Activated B cell treated with CpG ODN at 0.5 μM for 24 hours (primary cell): ENCODE measurements at regions not wholly inside any gene's neighbourhood (a gene's known extent, or its start where the extent isn't known, plus 50 kb on each side); places are given as distances from the start of the nearest gene placed in this dataset.

Source experiments
- ATAC-seq: fragments of 200-7000 bp; cut with Tn5 transposase; one replicate; pipeline ENCODE4 v1.10.0; 2021; ENCODE audit warnings: low read depth, mild to moderate bottlenecking, moderate library complexity
- CTCF ChIA-PET: fragments of 350-600 bp; sonication (Branson Sonifier 250); formaldehyde crosslinking; loops from one replicate; lab custom pipeline; 2021; ENCODE audit warnings: antibody characterized with exemption; lab: Charles Lee
- POLR2A ChIA-PET: fragments of 350-600 bp; sonication (Branson Sonifier 250); formaldehyde crosslinking; loops from one replicate; lab custom pipeline; 2021; ENCODE audit warnings: antibody characterized with exemption; lab: Charles Lee
- DNase-seq: peaks from one replicate; pipeline ENCODE4 v3.0.0; 2022
- H3K27ac Mint-ChIP-seq: one replicate; pipeline ENCODE4 v1.8.0; 2020; ENCODE audit warnings: mixed read lengths
- H3K27me3 Mint-ChIP-seq: one replicate; pipeline ENCODE4 v1.8.0; 2021; ENCODE audit warnings: mixed read lengths
- H3K36me3 Mint-ChIP-seq: one replicate; pipeline ENCODE4 v1.8.0; 2021; ENCODE audit warnings: low read depth, mixed read lengths
- H3K4me1 Mint-ChIP-seq: one replicate; pipeline ENCODE4 v1.8.0; 2021; ENCODE audit warnings: mixed read lengths
- H3K4me3 Mint-ChIP-seq: one replicate; pipeline ENCODE4 v1.8.0; 2020; ENCODE audit warnings: mild to moderate bottlenecking, mixed read lengths
- H3K9me3 Mint-ChIP-seq: one replicate; pipeline ENCODE4 v1.8.0; 2020; ENCODE audit warnings: mixed read lengths
- CTCF ChIP-seq: fragments of 200-600 bp; IDR thresholded peaks from one replicate; pipeline ENCODE4 v1.8.0; 2022; ENCODE audit warnings: antibody characterized with exemption, mild to moderate bottlenecking
- intact Hi-C: fragments of 100-400 bp; cut with micrococcal nuclease; formaldehyde crosslinking; loops from one replicate; pipeline ENCODE4 v1.15.1; 2024

GRCh38 chr5:82809420-82810143, 267.6 kb downstream of the TMEM167A start:
- intact Hi-C loops = loop anchor here (10.0 kb wide), 1 partner anchor 265 kb away; the partner anchor contains the start of genes TMEM167A and XRCC4
- Mint-ChIP-seq H3K27me3 (no peaks in the 10 kb centered on the region), H3K9me3 (peaks cover 2% of the 10 kb centered on the region), H3K4me1 (no peaks in the 10 kb centered on the region), H3K27ac (no peak overlapping the region), H3K4me3 (no peak overlapping the region), H3K36me3 (no peaks in the 10 kb centered on the region)
- ChIA-PET POLR2A (no interaction called here), CTCF (no interaction called here)
- TF ChIP-seq CTCF = no peak
- DNase-seq (no peak), ATAC-seq (no peak)

GRCh38 chr5:82808960-82809359, 268.2 kb downstream of the TMEM167A start:
- Mint-ChIP-seq H3K36me3 (no peaks in the 10 kb centered on the region), H3K9me3 (peaks cover 2% of the 10 kb centered on the region), H3K27me3 (no peaks in the 10 kb centered on the region), H3K4me3 (no peak overlapping the region), H3K4me1 (no peaks in the 10 kb centered on the region), H3K27ac (no peak overlapping the region)
- ChIA-PET POLR2A (no interaction called here), CTCF (no interaction called here)
- intact Hi-C loops = no loop called here
- no peak for ATAC-seq
- no peak for TF ChIP-seq CTCF
- DNase-seq = no peak

- H3K27ac Mint-ChIP-seq = no peak overlapping the region
- no peaks in the 10 kb centered on the region for H3K27me3 Mint-ChIP-seq
- H3K4me1 Mint-ChIP-seq = no peaks in the 10 kb centered on the region
- ATAC-seq (no peak), DNase-seq (no peak)
- no peak for TF ChIP-seq CTCF
- H3K9me3 Mint-ChIP-seq = peaks cover 2% of the 10 kb centered on the region
- intact Hi-C loops = no loop called here
- H3K4me3 Mint-ChIP-seq = no peak overlapping the region
- ChIA-PET CTCF (no interaction called here), POLR2A (no interaction called here)
- no peaks in the 10 kb centered on the region for H3K36me3 Mint-ChIP-seq
Observed at GRCh38 chr5:82807021-82807420, 270.2 kb downstream of the TMEM167A start.

GRCh38 chr5:82806513-82806912, 270.7 kb downstream of the TMEM167A start:
- H3K4me3 Mint-ChIP-seq = no peak overlapping the region
- ChIA-PET POLR2A (no interaction called here), CTCF (no interaction called here)
- H3K27ac Mint-ChIP-seq = no peak overlapping the region
- H3K36me3 Mint-ChIP-seq = no peaks in the 10 kb centered on the region
- H3K9me3 Mint-ChIP-seq = peaks cover 2% of the 10 kb centered on the region
- intact Hi-C loops = no loop called here
- no peak for TF ChIP-seq CTCF
- H3K27me3 Mint-ChIP-seq = no peaks in the 10 kb centered on the region
- DNase-seq = no peak
- ATAC-seq = no peak
- no peaks in the 10 kb centered on the region for H3K4me1 Mint-ChIP-seq

GRCh38 chr5:82804155-82804690, 273.0 kb downstream of the TMEM167A start:
- no peaks in the 10 kb centered on the region for H3K4me1 Mint-ChIP-seq
- TF ChIP-seq CTCF = no peak
- no peak overlapping the region for H3K27ac Mint-ChIP-seq
- no peak for ATAC-seq
- no peaks in the 10 kb centered on the region for H3K27me3 Mint-ChIP-seq
- POLR2A ChIA-PET = no interaction called here
- no peak for DNase-seq
- H3K9me3 Mint-ChIP-seq = peaks cover 2% of the 10 kb centered on the region
- no peaks in the 10 kb centered on the region for H3K36me3 Mint-ChIP-seq
- intact Hi-C loops = no loop called here
- CTCF ChIA-PET = no interaction called here
- no peak overlapping the region for H3K4me3 Mint-ChIP-seq
